ENCODE measurements at regions not wholly inside any gene's neighbourhood (a gene's known extent, or its start where the extent isn't known, plus 50 kb on each side); places are given as distances from the start of the nearest gene placed in this dataset.
"Not testable (repeated sequence)": the region's sequence is repeated elsewhere in the genome, so short reads cannot be mapped to it uniquely, and the experiment has no call there.

DNA sequence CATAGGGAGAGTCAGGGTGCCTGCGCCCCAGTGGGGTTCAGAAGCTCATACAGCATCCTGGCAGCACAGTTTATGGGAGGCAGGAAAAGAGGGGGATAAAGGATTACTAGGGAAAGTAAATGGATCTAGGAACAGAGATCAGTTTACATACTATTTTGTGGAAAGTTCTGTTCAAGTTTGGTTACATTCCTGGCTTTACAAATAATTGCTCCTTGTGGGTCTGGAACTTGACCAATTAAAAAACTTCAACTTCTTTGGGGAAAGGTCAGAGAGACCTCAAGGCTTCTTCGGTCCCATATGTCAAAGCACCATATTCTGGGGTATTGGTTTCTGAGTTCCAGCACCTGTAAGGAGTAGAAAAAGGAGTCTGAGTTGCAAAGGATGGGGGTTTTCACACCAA lies 64.1 kb downstream of the ZDHHC19 start:
- no peak for DNase-seq

DNA sequence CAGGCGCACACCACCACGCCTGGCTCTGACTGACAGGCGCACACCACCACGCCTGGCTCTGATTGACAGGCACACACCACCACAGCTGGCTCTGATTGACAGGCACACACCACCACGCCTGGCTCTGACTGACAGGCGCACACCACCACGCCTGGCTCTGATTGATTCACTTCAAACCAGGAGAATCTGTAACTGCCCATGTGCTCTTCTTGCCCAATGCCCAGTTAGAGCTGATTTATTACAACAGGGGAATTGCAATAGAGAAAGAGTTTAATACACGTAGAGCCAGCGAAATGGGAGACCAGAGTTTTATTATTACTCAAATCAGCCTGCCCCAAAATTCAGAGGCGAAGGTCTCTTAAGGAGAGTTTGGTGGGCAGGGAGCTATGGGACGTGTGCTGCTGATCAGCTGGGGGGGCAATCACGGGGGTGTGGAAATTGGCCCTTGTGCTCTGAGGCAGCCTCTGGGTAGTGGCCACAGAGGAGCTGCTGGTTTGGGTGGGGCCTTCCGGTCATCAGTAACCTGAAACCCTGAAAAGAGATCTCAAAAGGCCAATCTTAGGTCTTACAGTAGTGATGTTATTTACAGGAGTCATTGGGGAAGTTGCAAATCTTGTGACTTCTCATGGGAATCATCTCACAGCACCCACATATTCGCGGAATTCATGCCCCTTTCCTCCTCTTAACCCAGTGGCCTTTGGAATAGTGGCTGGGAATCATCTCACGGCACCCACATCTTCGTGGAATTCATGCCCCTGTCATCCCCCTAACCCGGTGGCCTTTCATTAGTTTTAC lies 63.8 kb upstream of the TFRC start:
- DNase-seq, result no peak

DNA sequence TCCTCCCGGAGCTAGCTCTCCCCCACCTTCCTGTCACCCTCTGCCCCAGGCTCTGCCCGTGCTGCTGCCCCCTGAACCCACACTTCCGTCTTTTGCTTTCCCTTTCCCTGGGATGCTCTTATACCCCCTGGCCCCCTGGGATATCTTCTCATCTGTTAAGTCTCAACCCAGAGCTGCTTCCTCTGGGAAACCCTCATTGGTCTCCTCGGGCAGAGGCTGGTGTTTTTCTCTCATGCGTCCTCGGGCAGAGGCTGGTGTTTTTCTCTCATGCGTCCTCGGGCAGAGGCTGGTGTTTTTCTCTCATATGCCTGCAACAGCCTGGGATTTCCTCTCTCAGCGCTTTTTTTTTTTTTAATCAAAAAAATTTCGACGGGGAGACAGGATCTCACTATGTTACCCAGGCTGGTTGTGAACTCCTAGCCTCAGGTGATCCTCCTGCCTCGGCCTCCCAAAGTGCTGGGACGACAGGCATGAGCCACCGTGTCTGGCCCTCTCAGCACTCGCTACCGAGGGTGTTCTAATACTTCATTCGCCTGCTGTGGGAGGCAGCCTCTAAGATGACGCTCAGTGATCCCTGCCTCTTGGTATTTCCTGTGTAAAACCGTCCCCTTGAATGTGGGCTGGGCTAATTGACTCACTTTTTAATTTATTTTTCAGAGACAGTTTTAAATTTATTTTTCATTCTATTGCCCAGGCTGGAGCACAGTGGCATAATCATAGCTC lies 62.7 kb upstream of the TFRC start:
- no peak for DNase-seq

- no peak for DNase-seq
These were observed 62.0 kb upstream of the TFRC start for GRCh38 chr3:196143708-196144382.

DNA sequence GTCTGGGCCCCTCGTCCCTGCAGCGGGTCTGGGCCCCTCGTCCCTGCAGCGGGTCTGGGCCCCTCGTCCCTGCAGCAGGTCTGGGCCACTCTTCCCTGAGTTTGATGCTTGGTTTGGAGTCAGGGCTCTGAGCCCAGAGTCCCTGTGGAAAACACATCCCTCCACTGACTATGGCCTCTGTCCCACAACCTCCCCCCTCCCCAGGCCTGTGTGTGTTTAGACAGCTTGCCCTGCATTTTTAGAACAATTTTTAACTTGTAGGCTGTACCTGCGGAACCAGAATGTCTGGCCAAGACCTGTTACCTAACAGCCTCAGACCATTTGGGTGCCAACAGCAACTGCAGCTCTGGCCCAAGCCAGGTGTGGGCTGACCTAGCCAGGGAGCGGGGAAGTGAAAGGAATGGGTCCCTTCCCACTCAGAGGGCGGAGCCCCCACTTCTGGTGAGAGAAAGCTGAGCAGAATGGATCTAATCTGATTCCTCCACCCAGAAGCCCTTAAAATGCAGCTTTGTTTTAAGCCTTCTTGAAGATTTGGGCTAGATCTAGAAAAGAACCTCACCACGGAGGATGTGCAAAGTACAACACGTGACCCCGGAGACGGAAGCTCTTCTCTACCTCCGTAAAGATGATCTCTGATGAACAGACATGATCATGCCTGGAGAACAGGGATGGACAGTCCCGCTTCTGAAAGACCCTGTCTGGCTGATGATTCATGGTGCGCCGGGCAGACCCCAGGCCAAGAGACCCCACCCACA lies 60.5 kb upstream of the TFRC start:
- no peak for DNase-seq

DNA sequence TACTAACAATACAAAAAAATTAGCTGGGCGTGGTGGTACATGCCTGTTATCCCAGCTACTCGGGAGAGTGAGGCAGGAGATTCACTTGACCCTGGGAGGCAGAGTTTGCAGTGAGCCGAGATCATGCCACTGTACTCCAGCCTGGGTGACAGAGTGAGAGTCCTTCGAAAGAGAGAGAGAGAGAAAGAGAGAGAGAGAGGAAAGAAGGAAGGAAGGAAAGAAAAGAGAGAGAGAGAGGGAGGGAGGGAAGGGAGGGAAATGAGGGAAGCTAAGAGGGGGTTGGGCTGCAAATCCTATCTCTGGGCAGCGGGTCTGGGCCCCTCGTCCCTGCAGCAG lies 59.9 kb upstream of the TFRC start:
- DNase-seq, result no peak

DNA sequence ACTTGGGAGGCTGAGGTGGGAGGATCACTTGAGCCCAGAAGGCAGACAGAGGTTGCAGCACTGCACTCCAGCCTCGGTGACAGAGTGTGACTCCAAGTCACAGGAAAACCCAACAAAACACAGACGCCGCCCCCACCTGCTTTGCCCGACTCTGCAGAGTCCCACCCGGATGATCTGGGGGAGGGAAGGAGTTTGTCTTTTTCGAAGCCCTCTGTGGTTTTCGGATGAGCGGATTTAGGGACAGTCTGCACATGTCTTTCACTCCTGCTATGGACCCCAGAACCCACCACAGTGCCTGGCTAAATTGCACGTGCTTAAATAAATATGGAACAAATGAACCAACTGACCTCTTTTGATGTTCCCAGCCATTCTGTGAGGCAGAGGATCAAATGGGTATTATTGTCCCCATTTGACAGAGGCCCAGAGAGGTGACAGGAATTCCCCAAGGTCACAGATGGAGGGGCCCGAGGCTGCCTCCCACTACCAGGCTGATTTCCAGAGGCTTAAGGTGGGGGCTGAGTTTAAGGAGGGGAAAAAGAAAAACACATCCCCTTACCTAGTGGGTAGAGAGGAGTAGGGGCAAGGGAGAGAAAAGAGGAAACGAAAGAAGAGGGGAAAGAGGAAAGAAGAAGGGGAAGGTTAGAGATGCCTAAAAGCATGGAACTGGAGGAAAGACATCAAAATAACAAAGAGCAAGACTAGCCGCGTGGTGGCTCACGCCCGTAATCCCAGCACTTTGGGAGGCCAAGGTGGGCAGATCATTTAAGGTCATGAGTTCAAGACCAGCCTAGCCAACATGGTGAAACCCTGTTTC lies 59.4 kb upstream of the TFRC start:
- DNase-seq, result no peak

- DNase-seq, result no peak
These were observed 58.3 kb upstream of the TFRC start for GRCh38 chr3:196140224-196140623.

DNA sequence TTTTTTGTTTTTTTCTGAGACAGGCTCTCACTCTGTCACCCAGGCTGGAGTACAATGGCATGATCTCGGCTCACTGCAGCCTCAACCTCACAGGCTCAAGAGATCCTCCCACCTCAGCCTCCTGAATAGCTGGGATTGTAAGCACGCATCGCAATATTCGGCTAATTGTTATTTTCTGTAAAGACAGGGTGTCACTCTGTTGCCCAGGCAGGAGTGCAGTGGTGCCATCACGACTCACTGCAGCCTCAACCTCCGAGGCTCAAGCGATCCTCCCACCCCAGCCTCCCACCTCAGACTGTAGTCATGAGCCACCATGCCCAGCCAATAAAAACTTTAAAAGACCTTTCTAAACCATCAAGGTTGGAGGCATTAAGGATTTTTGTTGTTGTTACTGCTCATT lies 57.4 kb upstream of the TFRC start:
- no peak for DNase-seq

DNA sequence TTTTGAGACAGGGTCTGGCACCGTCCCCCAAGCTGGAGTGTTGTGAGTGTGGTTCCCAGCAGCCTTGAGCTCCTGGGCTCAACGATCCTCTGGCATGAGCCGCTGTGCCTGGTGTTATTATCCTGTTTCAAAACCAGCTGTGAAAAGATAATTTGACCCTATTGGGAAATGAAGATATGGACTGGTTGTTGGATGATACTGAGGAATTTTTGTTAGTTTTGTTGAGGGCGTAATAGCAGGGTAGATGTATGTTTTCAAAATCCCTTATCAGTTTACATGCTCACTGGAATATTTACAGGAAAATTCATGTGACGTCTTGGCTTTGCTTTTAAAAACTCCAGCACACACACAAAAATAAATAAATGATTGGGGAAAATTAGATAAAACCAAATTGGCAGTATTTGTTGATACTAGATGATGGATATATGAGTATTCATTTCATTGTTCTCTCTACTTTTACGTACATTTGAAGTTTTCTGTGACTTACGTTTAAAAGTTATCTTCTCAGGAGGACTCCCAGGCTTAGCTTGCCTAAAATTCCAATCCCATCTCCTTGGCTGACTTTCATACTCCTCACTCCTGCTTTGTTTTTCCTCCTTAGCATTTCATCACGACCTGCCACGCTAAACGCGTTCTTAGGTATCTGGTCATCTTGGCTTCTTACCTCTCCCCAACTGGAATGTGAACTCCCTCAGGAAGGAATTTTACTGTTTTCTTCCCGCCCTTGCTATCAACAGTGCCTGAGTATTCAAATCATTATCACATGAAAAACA lies 56.8 kb upstream of the TFRC start:
- no peak for DNase-seq

DNA sequence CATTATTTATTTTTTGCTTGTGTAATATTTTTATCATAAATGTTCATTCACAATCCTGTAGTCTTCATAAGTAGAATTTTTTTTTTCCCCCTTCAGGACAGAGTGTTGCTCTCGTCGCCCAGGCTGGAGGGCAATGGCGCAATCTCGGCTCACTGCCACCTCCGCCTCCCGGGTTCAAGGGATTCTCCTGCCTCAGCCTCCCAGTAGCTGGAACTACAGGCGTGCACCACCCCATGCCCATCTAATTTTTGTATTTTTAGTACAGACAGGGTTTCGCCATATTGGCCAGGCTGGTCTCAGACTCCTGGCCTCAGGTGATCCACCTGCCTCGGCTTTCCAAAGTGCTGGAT lies 54.7 kb upstream of the TFRC start:
- DNase-seq, result not testable (repeated sequence)

- peak; percentile 32 for DNase-seq
These were observed 54.1 kb upstream of the TFRC start for GRCh38 chr3:196135693-196136639.

DNA sequence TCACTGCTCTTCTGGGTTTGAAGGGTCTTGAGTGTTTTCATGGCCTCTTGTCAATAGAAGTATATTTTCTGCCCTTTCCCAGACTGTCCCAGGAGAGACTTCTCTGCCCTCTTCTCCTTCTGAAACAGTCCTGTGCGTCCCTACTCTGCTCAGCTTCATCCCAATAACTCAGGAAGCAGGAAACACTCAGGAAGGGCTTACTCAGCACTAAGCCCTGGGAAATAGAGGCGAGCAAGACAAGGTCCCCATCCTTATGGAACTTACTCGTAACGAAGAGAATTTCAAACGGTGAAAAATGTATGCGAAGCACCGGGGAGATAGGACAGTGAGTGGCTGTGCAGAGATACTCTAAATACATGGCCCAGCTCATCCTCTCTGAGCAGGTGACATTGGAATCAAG lies 52.8 kb upstream of the TFRC start:
- DNase-seq, result no peak

- not testable (repeated sequence) for DNase-seq
These were observed 52.0 kb upstream of the TFRC start for GRCh38 chr3:196133869-196134268.

- no peak for DNase-seq
These were observed 50.0 kb upstream of the TFRC start for GRCh38 chr3:196131921-196132320.
